HCT116 (cell line): ENCODE measurements at regions not wholly inside any gene's neighbourhood (a gene's known extent, or its start where the extent isn't known, plus 50 kb on each side); places are given as distances from the start of the nearest gene placed in this dataset.

Experiments used
- ATAC-seq: fragments of 200-7000 bp; cut with Tn5 transposase; 2 replicates; pipeline ENCODE4 v1.9.1; 2020; ENCODE audit warnings: mild to moderate bottlenecking, moderate library complexity
- BruUV-seq: library from RNA; stranded (reverse); fragments of 400-500 nt; replicated peaks from 2 replicates; lab custom pipeline; 2021; lab: Mats Ljungman, UMichigan
- CTCF ChIA-PET: fragments of 300-600 bp; sonication (Branson Sonifier 250); formaldehyde crosslinking; loops from one replicate; lab custom pipeline; 2021; ENCODE audit warnings: antibody characterized with exemption; lab: Charles Lee
- POLR2A ChIA-PET: fragments of 300-600, 350-600 bp; sonication (Branson Sonifier 250); formaldehyde crosslinking; loops from one replicate; lab custom pipeline; 2021; ENCODE audit warnings: antibody characterized with exemption; lab: Charles Lee
- RAD21 ChIA-PET, 2 experiments: fragments of 300-600 bp; sonication (Branson Sonifier 250); formaldehyde crosslinking; loops; one replicate each; lab custom pipeline; 2023; ENCODE audit warnings: low total read pairs in 2 of 2; ENCODE audit not compliant: uncharacterized antibody in 2 of 2, unreplicated experiment in 2 of 2, low non-redundant PET in 1 of 2; lab: Charles Lee
- DNase-seq: peaks from one replicate; pipeline ENCODE4 v3.0.0-alpha.2; 2010; ENCODE audit warnings: low read depth, low spot score
- H2AFZ ChIP-seq: fragments of 200-600 bp; shearing (Covaris generic), sonication (generic); 2 replicates; pipeline ENCODE4 v1.6.1; 2017; ENCODE audit warnings: low read depth, mixed run types, mixed read lengths, antibody characterized with exemption, low read length; ENCODE audit not compliant: poor library complexity, severe bottlenecking
- H3K27ac ChIP-seq: 2 replicates; pipeline ENCODE4 v1.5.1; 2012; ENCODE audit warnings: low read depth, low read length
- H3K27me3 ChIP-seq: fragments of 200-600 bp; sonication (generic); 2 replicates; pipeline ENCODE4 v1.6.1; 2016; ENCODE audit warnings: mixed run types, low read length, mixed read lengths; ENCODE audit not compliant: insufficient read depth
- H3K36me3 ChIP-seq, 2 experiments: fragments of 200-500 bp in 1 of 2; fragments of 200-600 bp in 1 of 2; sonication (Bioruptor generic) in 1 of 2; sonication (generic) in 1 of 2; 2 replicates each; pipeline versions ENCODE4 v1.5.1 to v1.6.1; 2014 to 2016; ENCODE audit warnings: low read length in 2 of 2, inconsistent platforms in 1 of 2, mixed read lengths in 1 of 2, mixed run types in 1 of 2; ENCODE audit not compliant: insufficient read depth in 2 of 2, control insufficient read depth in 1 of 2
- H3K4me1 ChIP-seq, 2 experiments: fragments of 200-600 bp in 1 of 2; sonication (generic) in 1 of 2; 2 replicates each; pipeline versions ENCODE4 v1.5.1 to v1.6.1; 2012 to 2017; ENCODE audit warnings: low read length in 2 of 2, inconsistent platforms in 1 of 2, mild to moderate bottlenecking in 1 of 2, mixed read lengths in 1 of 2, mixed run types in 1 of 2, moderate library complexity in 1 of 2; ENCODE audit not compliant: insufficient read depth in 2 of 2, control insufficient read depth in 1 of 2
- H3K4me2 ChIP-seq: fragments of 200-600 bp; sonication (generic); 2 replicates; pipeline ENCODE4 v1.6.1; 2017; ENCODE audit warnings: mixed run types, low read length, mixed read lengths
- H3K4me3 ChIP-seq, 2 experiments: fragments of 200-600 bp in 1 of 2; sonication (generic) in 1 of 2; replicated peaks in 1 of 2; 2 replicates each; pipeline ENCODE4 v1.5.1; 2011 to 2016; ENCODE audit warnings: low read length in 2 of 2, control low read depth in 1 of 2, low read depth in 1 of 2, mild to moderate bottlenecking in 1 of 2, mixed read lengths in 1 of 2, mixed run types in 1 of 2
- H3K79me2 ChIP-seq: fragments of 200-600 bp; sonication (generic); 2 replicates; pipeline ENCODE4 v1.6.1; 2017; ENCODE audit warnings: mild to moderate bottlenecking, mixed run types, low read length, moderate library complexity, mixed read lengths; ENCODE audit not compliant: insufficient read depth
- H3K9ac ChIP-seq: fragments of 200-600 bp; sonication (generic); 2 replicates; pipeline ENCODE4 v1.6.1; 2016; ENCODE audit warnings: low read length, mixed read lengths
- H3K9me2 ChIP-seq: fragments of 200-600 bp; sonication (generic), shearing (Covaris generic); 2 replicates; pipeline ENCODE4 v1.6.1; 2017; ENCODE audit warnings: mixed run types, mild to moderate bottlenecking, moderate library complexity; ENCODE audit not compliant: insufficient read depth
- H3K9me3 ChIP-seq, 2 experiments: fragments of 200-500 bp in 1 of 2; fragments of 200-600 bp in 1 of 2; sonication (Bioruptor generic) in 1 of 2; sonication (generic) in 1 of 2; 2 replicates each; pipeline ENCODE4 v1.6.1; 2014 to 2017; ENCODE audit warnings: low read length in 2 of 2, mixed read lengths in 2 of 2, inconsistent platforms in 1 of 2, low read depth in 1 of 2, mild to moderate bottlenecking in 1 of 2, mixed run types in 1 of 2, moderate library complexity in 1 of 2; ENCODE audit not compliant: control insufficient read depth in 1 of 2, insufficient read depth in 1 of 2
- H4K20me1 ChIP-seq: fragments of 200-600 bp; sonication (generic), shearing (Covaris generic); 2 replicates; pipeline ENCODE4 v1.6.1; 2017; ENCODE audit warnings: mixed run types, mild to moderate bottlenecking, moderate library complexity; ENCODE audit not compliant: insufficient read depth
- CBX3 ChIP-seq: IDR thresholded peaks from 2 replicates; pipeline ENCODE4 v1.6.1; 2012; ENCODE audit warnings: low read depth
- CEBPB ChIP-seq: IDR thresholded peaks from 2 replicates; pipeline ENCODE4 v1.6.1; 2012; ENCODE audit warnings: low read depth
- ELF1 ChIP-seq: IDR thresholded peaks from 2 replicates; pipeline ENCODE4 v1.6.1; 2012; ENCODE audit warnings: low read depth, borderline replicate concordance
- EZH2 ChIP-seq: fragments of 200-600 bp; sonication (generic); IDR thresholded peaks from 2 replicates; pipeline ENCODE4 v1.6.1; 2017; ENCODE audit warnings: antibody characterized with exemption, mixed run types
- JUND ChIP-seq: IDR thresholded peaks from 2 replicates; pipeline ENCODE4 v1.6.1; 2012
- POLR2A ChIP-seq: IDR thresholded peaks from 2 replicates; pipeline ENCODE4 v1.7.0; 2011; ENCODE audit warnings: borderline replicate concordance; ENCODE audit not compliant: insufficient read depth, insufficient read length; ENCODE audit errors: extremely low read depth
- POLR2AphosphoS5 ChIP-seq: IDR thresholded peaks from 2 replicates; pipeline ENCODE4 v1.6.1; 2011; ENCODE audit warnings: mild to moderate bottlenecking, low read depth, low read length, moderate library complexity
- SIN3A ChIP-seq: IDR thresholded peaks from 2 replicates; pipeline ENCODE4 v1.6.1; 2012; ENCODE audit warnings: low read depth
- TCF7L2 ChIP-seq: IDR thresholded peaks from 2 replicates; pipeline ENCODE4 v1.7.0; 2011; ENCODE audit warnings: borderline replicate concordance, inconsistent platforms; ENCODE audit not compliant: insufficient read depth, insufficient read length; ENCODE audit errors: extremely low read depth
- ZFX ChIP-seq: fragments of 450-650 bp; IDR thresholded peaks from 2 replicates; pipeline ENCODE4 v1.6.1; 2017
- ZNF274 ChIP-seq: fragments of 200-500 bp; sonication (Bioruptor generic); IDR thresholded peaks from 2 replicates; pipeline ENCODE4 v1.6.1; 2014; ENCODE audit warnings: mild to moderate bottlenecking, low read depth, low read length, inconsistent platforms
- intact Hi-C: fragments of 100-400 bp; cut with micrococcal nuclease; formaldehyde crosslinking; loops from 2 replicates; pipeline ENCODE4 v1.10.0; 2022
- TF ChIP-seq, protein P1 (sequence below): IDR thresholded peaks from 2 replicates; pipeline ENCODE4 v1.6.1; 2012
- TF ChIP-seq, protein P2 (sequence below): IDR thresholded peaks from 2 replicates; pipeline ENCODE4 v1.6.1; 2012
- TF ChIP-seq, protein P3 (sequence below), 3 experiments: fragments of 200-600 bp in 1 of 3; sonication (generic) in 1 of 3; IDR thresholded peaks in 2 of 3; conservative IDR thresholded peaks in 1 of 3; 2 replicates each; pipeline ENCODE4 v1.5.1; 2012 to 2017; ENCODE audit warnings: low read depth in 2 of 3, low read length in 2 of 3, antibody characterized with exemption in 1 of 3, borderline replicate concordance in 1 of 3, control low read depth in 1 of 3, mild to moderate bottlenecking in 1 of 3, mixed read lengths in 1 of 3, mixed run types in 1 of 3, moderate library complexity in 1 of 3; ENCODE audit not compliant: insufficient read depth in 1 of 3
- TF ChIP-seq, protein P4 (sequence below): IDR thresholded peaks from 2 replicates; pipeline ENCODE4 v1.6.1; 2011; ENCODE audit warnings: mild to moderate bottlenecking, low read length, moderate library complexity; ENCODE audit not compliant: insufficient replicate concordance; ENCODE audit errors: extremely low read depth

DNA sequence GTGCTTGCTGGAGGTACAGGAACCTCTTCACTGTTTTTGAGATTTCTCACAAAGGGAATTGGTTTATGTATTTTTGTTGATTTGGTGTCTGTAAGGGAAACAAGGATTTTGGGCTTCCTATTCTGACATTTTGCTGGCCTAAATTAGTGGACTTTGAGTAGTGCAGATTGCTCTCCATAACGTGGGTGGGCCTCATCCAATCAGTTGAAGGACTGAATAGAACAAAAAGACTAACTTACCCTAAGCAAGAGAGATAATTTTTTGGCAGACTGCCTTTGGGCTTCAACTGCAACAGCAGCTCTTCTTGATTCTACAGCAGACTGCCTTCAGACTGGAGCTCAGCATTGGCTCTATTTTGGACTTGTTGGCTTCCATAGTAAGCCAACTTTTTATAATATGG, 93.2 kb downstream of the MSX2 start:
- POLR2A ChIA-PET: no interaction called here
- no peak for ATAC-seq
- H3K4me2 ChIP-seq: no peak overlapping the region
- H3K4me1 ChIP-seq: no peaks in the 10 kb centered on the region
- H3K27ac ChIP-seq: no peak overlapping the region
- BruUV-seq: no TSS peak
- TF ChIP-seq TCF7L2 (no peak), JUND (no peak), POLR2AphosphoS5 (no peak), EZH2 (no peak), CEBPB (no peak), ELF1 (no peak), POLR2A (no peak), SIN3A (no peak), CBX3 (no peak), ZNF274 (no peak), ZFX (no peak)
- TF ChIP-seq, protein P1, sequence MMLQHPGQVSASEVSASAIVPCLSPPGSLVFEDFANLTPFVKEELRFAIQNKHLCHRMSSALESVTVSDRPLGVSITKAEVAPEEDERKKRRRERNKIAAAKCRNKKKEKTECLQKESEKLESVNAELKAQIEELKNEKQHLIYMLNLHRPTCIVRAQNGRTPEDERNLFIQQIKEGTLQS: no peak
- TF ChIP-seq, protein P2, sequence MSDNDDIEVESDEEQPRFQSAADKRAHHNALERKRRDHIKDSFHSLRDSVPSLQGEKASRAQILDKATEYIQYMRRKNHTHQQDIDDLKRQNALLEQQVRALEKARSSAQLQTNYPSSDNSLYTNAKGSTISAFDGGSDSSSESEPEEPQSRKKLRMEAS: no peak
- TF ChIP-seq, protein P3, sequence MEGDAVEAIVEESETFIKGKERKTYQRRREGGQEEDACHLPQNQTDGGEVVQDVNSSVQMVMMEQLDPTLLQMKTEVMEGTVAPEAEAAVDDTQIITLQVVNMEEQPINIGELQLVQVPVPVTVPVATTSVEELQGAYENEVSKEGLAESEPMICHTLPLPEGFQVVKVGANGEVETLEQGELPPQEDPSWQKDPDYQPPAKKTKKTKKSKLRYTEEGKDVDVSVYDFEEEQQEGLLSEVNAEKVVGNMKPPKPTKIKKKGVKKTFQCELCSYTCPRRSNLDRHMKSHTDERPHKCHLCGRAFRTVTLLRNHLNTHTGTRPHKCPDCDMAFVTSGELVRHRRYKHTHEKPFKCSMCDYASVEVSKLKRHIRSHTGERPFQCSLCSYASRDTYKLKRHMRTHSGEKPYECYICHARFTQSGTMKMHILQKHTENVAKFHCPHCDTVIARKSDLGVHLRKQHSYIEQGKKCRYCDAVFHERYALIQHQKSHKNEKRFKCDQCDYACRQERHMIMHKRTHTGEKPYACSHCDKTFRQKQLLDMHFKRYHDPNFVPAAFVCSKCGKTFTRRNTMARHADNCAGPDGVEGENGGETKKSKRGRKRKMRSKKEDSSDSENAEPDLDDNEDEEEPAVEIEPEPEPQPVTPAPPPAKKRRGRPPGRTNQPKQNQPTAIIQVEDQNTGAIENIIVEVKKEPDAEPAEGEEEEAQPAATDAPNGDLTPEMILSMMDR (IDR thresholded peaks at IDR 0.05 in 2 of 3, conservative IDR thresholded peaks at IDR 0.05 in 1 of 3; ENCODE audit: borderline replicate concordance in 1 of 3, insufficient read depth in 1 of 3, low read depth in 2 of 3, low read length in 2 of 3): no peak
- TF ChIP-seq, protein P4, sequence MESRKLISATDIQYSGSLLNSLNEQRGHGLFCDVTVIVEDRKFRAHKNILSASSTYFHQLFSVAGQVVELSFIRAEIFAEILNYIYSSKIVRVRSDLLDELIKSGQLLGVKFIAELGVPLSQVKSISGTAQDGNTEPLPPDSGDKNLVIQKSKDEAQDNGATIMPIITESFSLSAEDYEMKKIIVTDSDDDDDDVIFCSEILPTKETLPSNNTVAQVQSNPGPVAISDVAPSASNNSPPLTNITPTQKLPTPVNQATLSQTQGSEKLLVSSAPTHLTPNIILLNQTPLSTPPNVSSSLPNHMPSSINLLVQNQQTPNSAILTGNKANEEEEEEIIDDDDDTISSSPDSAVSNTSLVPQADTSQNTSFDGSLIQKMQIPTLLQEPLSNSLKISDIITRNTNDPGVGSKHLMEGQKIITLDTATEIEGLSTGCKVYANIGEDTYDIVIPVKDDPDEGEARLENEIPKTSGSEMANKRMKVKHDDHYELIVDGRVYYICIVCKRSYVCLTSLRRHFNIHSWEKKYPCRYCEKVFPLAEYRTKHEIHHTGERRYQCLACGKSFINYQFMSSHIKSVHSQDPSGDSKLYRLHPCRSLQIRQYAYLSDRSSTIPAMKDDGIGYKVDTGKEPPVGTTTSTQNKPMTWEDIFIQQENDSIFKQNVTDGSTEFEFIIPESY: no peak
- H3K79me2 ChIP-seq: no peaks in the 10 kb centered on the region
- H3K9me3 ChIP-seq: no peaks in the 10 kb centered on the region
- DNase-seq: no peak
- no peak overlapping the region for H3K9ac ChIP-seq
- intact Hi-C loops: no loop called here
- no peaks in the 10 kb centered on the region for H4K20me1 ChIP-seq
- H3K4me3 ChIP-seq: no peak overlapping the region
- H3K27me3 ChIP-seq: no peaks in the 10 kb centered on the region
- CTCF ChIA-PET: no interaction called here
- H2AFZ ChIP-seq: no peak overlapping the region
- RAD21 ChIA-PET: no interaction called here
- no peaks in the 10 kb centered on the region for H3K36me3 ChIP-seq
- H3K9me2 ChIP-seq: no peaks in the 10 kb centered on the region
